ENCODE measurements at regions not wholly inside any gene's neighbourhood (a gene's known extent, or its start where the extent isn't known, plus 50 kb on each side); places are given as distances from the start of the nearest gene placed in this dataset.

GRCh38 chr1:214154596-214155292, 126.2 kb upstream of the SMYD2 start:
- no peak overlapping the region for H3K4me3 ChIP-seq (ENCODE audit: control insufficient read depth, low read depth, low read length)
- no peak for TF ChIP-seq CTCF (IDR thresholded peaks at IDR 0.05; ENCODE audit: control insufficient read depth, insufficient read depth, low read depth, low read length, missing control alignments)
- DNase-seq (ENCODE audit: low read depth): no peak

GRCh38 chr1:214155987-214156625, 124.9 kb upstream of the SMYD2 start:
- no peak for DNase-seq (ENCODE audit: low read depth)
- TF ChIP-seq CTCF (IDR thresholded peaks at IDR 0.05; ENCODE audit: control insufficient read depth, insufficient read depth, low read depth, low read length, missing control alignments): no peak
- H3K4me3 ChIP-seq (ENCODE audit: control insufficient read depth, low read depth, low read length): no peak overlapping the region

GRCh38 chr1:214164173-214164572, 116.8 kb upstream of the SMYD2 start:
- no peak overlapping the region for H3K4me3 ChIP-seq (ENCODE audit: control insufficient read depth, low read depth, low read length)
- no peak for DNase-seq (ENCODE audit: low read depth)
- no peak for TF ChIP-seq CTCF (IDR thresholded peaks at IDR 0.05; ENCODE audit: control insufficient read depth, insufficient read depth, low read depth, low read length, missing control alignments)

GRCh38 chr1:214165850-214166374, 115.0 kb upstream of the SMYD2 start:
- TF ChIP-seq CTCF (IDR thresholded peaks at IDR 0.05; ENCODE audit: control insufficient read depth, insufficient read depth, low read depth, low read length, missing control alignments): no peak
- DNase-seq (ENCODE audit: low read depth): no peak
- H3K4me3 ChIP-seq (ENCODE audit: control insufficient read depth, low read depth, low read length): no peak overlapping the region

GRCh38 chr1:214174508-214175199, 106.3 kb upstream of the SMYD2 start:
- no peak overlapping the region for H3K4me3 ChIP-seq (ENCODE audit: control insufficient read depth, low read depth, low read length)
- TF ChIP-seq CTCF (IDR thresholded peaks at IDR 0.05; ENCODE audit: control insufficient read depth, insufficient read depth, low read depth, low read length, missing control alignments): no peak
- DNase-seq (ENCODE audit: low read depth): no peak

- TF ChIP-seq CTCF (IDR thresholded peaks at IDR 0.05; ENCODE audit: control insufficient read depth, insufficient read depth, low read depth, low read length, missing control alignments): no peak
- no peak overlapping the region for H3K4me3 ChIP-seq (ENCODE audit: control insufficient read depth, low read depth, low read length)
- DNase-seq (ENCODE audit: low read depth): no peak
Observed at GRCh38 chr1:214178102-214178501, 102.9 kb upstream of the SMYD2 start.

Data from AG09309 (cell line).